GM18508 (cell line): ENCODE measurements at regions not wholly inside any gene's neighbourhood (a gene's known extent, or its start where the extent isn't known, plus 50 kb on each side); places are given as distances from the start of the nearest gene placed in this dataset.
"Not testable (repeated sequence)": the region's sequence is repeated elsewhere in the genome, so short reads cannot be mapped to it uniquely, and the experiment has no call there.

Experiments used
- ATAC-seq: cut with Tn5 transposase; IDR thresholded peaks from one replicate; pipeline ENCODE4 v1.9.1; 2021; ENCODE audit warnings: moderate number of reproducible peaks; ENCODE audit not compliant: insufficient read depth, unreplicated experiment

GRCh38 chr6:51120016-51120415 lies 301.3 kb downstream of the TFAP2B start:
- no peak for ATAC-seq

DNA sequence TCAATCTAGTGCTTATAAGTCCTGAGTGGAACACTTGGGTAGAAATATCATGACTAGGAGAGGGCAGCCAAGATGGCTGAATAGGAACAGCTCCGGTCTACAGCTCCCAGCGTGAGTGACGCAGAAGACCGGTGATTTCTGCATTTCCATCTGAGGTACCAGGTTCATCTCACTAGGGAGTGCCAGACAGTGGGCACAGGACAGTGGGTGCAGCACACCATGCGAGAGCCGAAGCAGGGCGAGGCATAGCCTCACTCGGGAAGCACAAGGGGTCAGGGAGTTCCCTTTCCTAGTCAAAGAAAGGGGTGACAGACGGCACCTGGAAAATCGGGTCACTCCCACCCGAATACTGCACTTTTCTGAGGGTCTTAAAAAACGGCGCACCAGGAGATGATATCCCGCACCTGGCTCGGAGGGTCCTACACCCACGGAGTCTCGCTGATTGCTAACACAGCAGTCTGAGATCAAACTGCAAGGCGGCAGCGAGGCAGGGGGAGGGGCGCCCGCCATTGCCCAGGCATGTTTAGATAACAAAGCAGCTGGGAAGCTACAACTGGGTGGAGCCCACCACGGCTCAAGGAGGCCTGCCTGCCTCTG lies 302.8 kb downstream of the TFAP2B start:
- ATAC-seq: not testable (repeated sequence)

- ATAC-seq: no peak
These were observed 310.4 kb downstream of the TFAP2B start for GRCh38 chr6:51129043-51129442.

GRCh38 chr6:51137777-51138176 lies 319.1 kb downstream of the TFAP2B start:
- ATAC-seq: no peak

DNA sequence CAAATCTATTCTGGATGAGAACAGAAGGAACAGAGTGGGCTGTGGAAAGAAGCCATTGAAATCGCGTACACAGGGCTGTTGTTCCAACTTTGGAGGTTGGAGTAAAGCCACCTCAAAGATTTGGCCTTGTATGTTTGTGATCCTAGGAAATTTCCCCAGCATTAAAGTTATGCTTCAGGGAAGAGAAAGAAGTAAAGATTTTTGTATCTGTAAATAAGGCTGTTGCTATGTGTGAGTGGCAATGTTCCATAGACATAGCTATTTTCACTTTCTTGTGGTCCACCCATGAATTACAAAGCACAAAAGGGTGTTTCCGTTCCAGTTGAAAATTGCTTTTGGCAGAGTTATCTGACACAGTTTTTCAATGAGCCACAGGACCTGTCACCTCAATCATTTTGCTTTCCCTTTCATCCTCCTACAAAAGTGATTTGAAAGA lies 321.3 kb downstream of the TFAP2B start:
- ATAC-seq: no peak

DNA sequence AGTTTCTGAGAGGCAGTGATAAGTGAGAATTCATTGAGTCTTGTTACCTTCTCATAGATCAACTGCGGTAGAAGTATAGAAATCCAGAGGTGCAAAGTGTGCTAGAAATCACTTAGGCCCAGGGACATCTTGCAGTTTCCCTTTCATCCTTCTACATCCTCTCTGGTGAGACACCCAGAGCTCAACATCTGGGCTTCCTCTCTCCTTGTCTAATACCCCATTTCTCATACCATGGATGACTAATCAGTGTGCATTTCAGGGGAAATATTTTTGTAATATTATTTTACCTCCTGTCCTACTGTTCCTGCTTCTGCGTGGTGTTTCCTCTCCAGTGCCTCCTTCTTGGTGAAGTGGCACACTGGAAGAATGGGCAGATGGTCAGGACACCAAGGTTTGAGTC lies 322.4 kb downstream of the TFAP2B start:
- no peak for ATAC-seq

DNA sequence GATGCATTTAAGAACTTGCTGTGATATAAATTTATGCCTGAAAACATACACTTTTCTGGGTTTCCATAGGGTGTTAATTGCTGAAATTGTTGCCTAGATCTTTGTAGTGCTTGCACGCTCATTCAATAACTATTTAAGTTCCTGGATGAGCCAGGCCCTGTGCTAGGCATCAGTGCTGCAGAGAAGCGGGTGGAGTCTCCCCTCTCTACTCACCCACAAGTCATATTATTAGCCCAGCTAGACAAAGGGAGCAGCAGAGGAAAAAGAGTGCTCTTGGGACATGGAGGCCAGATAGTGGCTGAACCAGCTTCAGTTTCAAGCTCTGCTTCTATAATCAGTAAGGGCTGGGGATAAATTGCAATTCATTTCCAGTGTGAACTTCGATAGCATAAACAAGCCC lies 329.1 kb downstream of the TFAP2B start:
- no peak for ATAC-seq

DNA sequence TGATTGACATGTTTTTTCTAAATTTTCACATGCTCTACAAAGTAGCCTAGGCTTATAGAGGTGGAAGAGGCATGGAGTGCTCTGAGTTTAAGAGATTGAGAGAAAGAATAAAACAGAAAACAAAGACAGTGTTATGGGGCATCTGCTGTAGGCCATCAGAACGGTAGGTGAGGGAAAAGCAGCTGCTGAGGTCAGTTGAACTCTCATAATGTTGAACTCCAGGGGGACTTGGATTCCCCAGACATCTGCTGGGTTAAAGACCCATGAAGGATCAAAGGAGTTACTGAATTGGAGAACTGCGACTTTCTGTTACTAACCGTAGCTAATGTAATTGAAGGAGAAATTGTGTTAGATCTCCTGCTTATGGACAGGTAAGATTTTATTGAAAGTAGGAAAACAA lies 333.9 kb downstream of the TFAP2B start:
- ATAC-seq: no peak

- ATAC-seq: no peak
These were observed 334.4 kb downstream of the TFAP2B start for GRCh38 chr6:51153109-51153508.

GRCh38 chr6:51154925-51155324 lies 336.3 kb downstream of the TFAP2B start:
- not testable (repeated sequence) for ATAC-seq

DNA sequence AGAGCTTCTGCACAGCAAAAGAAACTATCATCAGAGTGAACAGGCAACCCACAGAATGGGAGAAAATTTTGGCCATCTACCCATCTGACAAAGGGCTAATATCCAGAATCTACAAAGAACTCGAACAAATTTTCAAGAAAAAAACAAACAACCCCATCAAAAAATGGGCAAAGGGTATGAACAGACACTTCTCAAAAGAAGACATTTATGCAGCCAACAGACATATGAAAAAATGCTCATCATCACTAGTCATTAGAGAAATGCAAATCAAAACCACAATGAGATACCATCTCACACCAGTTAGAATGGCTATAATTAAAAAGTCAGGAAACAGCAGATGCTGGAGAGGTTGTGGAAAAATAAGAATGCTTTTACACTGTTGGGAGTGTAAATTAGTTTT lies 340.6 kb downstream of the TFAP2B start:
- ATAC-seq: not testable (repeated sequence)

DNA sequence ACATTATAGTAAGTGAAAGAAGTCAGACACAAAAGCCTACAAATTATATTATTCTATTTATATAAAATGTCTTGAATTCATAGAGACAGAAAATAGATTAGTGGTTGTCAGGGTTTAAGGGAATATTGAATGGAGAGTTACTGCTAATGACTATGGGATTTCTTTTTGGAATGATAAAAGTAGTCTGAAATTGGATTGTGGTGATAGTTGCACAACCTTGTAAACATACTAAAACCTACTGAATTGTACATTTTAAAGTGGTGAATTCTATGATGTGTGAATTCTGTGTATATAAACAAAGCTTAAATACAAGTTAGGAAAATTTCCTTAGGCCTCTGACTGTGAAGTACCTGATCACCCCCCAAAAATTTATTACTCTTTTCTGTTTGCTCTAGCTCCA lies 343.1 kb downstream of the TFAP2B start:
- no peak for ATAC-seq

- no peak for ATAC-seq
These were observed 345.3 kb downstream of the TFAP2B start for GRCh38 chr6:51163843-51164529.

- no peak for ATAC-seq
These were observed 348.2 kb downstream of the TFAP2B start for GRCh38 chr6:51166914-51167313.

DNA sequence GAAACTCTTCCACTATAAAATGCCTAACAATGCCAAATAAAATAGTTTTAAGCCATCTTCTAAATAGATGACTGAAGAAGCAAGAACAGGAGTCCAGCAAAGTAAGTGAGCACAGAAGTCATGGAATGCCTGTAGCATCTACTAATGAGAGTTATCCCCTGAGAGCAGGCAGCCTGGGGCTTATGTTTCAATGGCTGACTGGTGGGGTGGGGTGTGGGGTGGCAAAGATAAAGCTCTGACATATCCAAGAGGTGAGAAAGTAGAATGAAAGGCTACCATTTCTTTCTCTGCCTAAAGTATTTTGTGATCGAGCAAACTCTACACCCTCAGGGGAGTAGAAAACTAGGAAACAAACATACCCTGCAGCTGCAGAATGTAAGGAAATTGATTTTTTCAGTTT lies 348.8 kb downstream of the TFAP2B start:
- ATAC-seq: no peak

DNA sequence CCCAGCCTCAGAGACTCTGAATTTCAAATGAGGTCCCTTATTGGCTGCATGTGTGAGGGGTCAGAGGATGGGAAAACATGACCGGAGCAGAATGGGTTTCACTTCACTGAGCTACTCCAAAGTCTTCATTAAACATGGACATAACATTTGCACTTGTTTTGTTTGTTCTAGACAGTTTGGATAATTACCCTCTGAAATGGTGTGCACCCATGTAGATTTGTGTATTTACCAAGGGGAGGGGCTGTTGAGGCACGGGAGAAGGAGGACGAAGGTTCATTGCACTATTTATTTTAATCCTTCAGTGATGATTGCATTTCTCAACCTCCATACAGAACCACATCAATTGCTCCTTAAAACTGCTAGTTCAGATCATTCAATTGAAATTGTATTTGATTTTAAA lies 364.2 kb downstream of the TFAP2B start:
- no peak for ATAC-seq

DNA sequence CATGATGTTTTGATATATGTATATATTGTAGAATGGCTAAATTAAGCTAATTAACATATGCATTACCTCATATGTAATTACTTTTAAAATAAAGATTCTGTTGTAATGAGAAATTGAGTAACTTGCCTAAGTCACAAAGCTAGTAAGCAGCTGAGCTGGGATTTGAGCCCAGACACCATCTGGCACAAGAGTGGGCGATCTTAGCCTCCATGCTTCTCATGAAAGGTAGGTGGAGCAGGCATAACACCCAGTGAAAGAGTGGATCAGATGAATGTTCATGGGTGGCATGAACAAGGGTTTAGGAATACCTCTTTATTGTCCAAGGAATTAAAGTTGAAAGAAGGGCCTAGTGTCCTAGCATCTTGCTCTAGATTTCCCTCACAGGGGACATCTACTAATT lies 365.4 kb downstream of the TFAP2B start:
- ATAC-seq: no peak

DNA sequence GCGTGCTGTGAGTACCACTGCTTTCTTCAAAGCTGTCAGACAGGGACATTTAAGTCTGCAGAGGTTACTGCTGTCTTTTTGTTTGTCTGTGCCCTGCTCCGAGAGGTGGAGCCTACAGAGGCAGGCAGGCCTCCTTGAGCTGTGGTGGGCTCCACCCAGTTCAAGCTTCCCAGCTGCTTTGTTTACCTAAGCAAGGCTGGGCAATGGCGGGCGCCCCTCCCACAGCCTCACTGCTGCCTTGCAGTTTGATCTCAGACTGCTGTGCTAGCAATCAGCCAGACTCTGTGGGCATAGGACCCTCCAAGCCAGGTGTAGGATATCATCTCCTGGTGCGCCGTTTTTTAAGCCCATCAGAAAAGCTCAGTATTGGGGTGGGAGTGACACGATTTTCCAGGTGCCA lies 374.5 kb downstream of the TFAP2B start:
- ATAC-seq: not testable (repeated sequence)

GRCh38 chr6:51199105-51199552 lies 380.5 kb downstream of the TFAP2B start:
- peak; percentile 53 for ATAC-seq

GRCh38 chr6:51199733-51200260 lies 381.1 kb downstream of the TFAP2B start:
- no peak for ATAC-seq

DNA sequence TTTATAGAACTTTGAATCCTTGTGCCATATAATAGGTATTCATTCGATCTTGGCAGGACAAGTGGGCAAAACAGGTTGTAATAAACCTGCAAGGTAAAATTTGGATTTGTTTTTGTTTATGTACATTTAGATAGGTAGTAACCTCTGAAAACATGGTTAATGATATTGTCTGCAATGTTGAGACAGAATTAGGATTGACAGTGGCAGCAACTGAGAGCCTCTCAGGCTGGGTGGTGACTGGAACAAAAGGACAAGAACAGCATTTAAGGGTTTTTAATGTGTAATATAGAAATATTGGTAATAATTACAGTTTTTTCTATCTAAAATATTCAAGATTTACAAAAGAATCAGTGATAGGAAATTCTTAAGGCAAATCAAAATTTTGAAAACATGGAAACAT lies 382.0 kb downstream of the TFAP2B start:
- no peak for ATAC-seq

DNA sequence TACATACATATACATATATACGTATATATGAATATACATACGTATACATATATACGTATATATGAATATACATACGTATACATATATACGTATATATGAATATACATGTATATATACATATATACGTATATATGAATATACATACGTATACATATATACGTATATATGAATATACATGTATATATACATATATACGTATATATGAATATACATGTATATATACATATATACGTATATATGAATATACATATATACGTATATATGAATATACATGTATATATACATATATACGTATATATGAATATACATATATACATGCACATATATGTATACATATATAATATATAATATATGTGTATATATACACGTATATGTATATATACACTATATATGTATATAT lies 384.0 kb downstream of the TFAP2B start:
- ATAC-seq: not testable (repeated sequence)
